ENCODE measurements at regions not wholly inside any gene's neighbourhood (a gene's known extent, or its start where the extent isn't known, plus 50 kb on each side); places are given as distances from the start of the nearest gene placed in this dataset.

- Histone ChIP-seq H3K4me3 (no peak overlapping the region), H3K4me1 (no peaks in the 10 kb centered on the region), H3K36me3 (no peaks in the 10 kb centered on the region), H3K27me3 (no peaks in the 10 kb centered on the region), H3K27ac (no peak overlapping the region), H3K9me3 (no peaks in the 10 kb centered on the region)
- DNase-seq: no peak
- no peak for TF ChIP-seq CTCF (IDR thresholded peaks at IDR 0.05)
- no peak for TF ChIP-seq POLR2A (IDR thresholded peaks at IDR 0.05)
- intact Hi-C loops (cut with DNase I; ENCODE audit: low total_unique reads): no loop called here
Observed at GRCh38 chr4:13088726-13089658, 395.1 kb downstream of the RAB28 start.

- Histone ChIP-seq H3K27me3 (no peaks in the 10 kb centered on the region), H3K9me3 (no peaks in the 10 kb centered on the region), H3K4me3 (no peak overlapping the region), H3K4me1 (no peaks in the 10 kb centered on the region), H3K36me3 (no peaks in the 10 kb centered on the region), H3K27ac (no peak overlapping the region)
- no peak for DNase-seq
- no peak for TF ChIP-seq CTCF (IDR thresholded peaks at IDR 0.05)
- no peak for TF ChIP-seq POLR2A (IDR thresholded peaks at IDR 0.05)
- intact Hi-C loops (cut with DNase I; ENCODE audit: low total_unique reads): no loop called here
Observed at GRCh38 chr4:13087041-13087440, 397.1 kb downstream of the RAB28 start.

GRCh38 chr4:13084210-13084609 is 399.9 kb downstream of the RAB28 start:
- H3K27me3 ChIP-seq: no peaks in the 10 kb centered on the region
- intact Hi-C loops (cut with DNase I; ENCODE audit: low total_unique reads): no loop called here

GRCh38 chr4:13081830-13082229 is 402.3 kb downstream of the RAB28 start:
- no peak for DNase-seq
- intact Hi-C loops (cut with DNase I; ENCODE audit: low total_unique reads): no loop called here
- H3K4me1 ChIP-seq: no peaks in the 10 kb centered on the region
- no peaks in the 10 kb centered on the region for H3K27me3 ChIP-seq
- no peak overlapping the region for H3K27ac ChIP-seq
- H3K36me3 ChIP-seq: no peaks in the 10 kb centered on the region
- TF ChIP-seq POLR2A (IDR thresholded peaks at IDR 0.05) (no peak), CTCF (IDR thresholded peaks at IDR 0.05) (no peak)
- no peak overlapping the region for H3K4me3 ChIP-seq
- no peaks in the 10 kb centered on the region for H3K9me3 ChIP-seq

More at GRCh38 chr4:13084210-13084609, 399.9 kb downstream of the RAB28 start:
- Histone ChIP-seq H3K4me3 (no peak overlapping the region), H3K9me3 (no peaks in the 10 kb centered on the region), H3K4me1 (no peaks in the 10 kb centered on the region), H3K27ac (no peak overlapping the region), H3K36me3 (no peaks in the 10 kb centered on the region)
- DNase-seq: no peak
- TF ChIP-seq CTCF (IDR thresholded peaks at IDR 0.05) (no peak), POLR2A (IDR thresholded peaks at IDR 0.05) (no peak)

GRCh38 chr4:13067077-13067476 is 417.1 kb downstream of the RAB28 start:
- no peak for TF ChIP-seq CTCF (IDR thresholded peaks at IDR 0.05)
- intact Hi-C loops (cut with DNase I; ENCODE audit: low total_unique reads): no loop called here
- H3K27ac ChIP-seq: no peak overlapping the region
- DNase-seq: no peak
- no peaks in the 10 kb centered on the region for H3K9me3 ChIP-seq
- H3K36me3 ChIP-seq: no peaks in the 10 kb centered on the region
- no peaks in the 10 kb centered on the region for H3K4me1 ChIP-seq
- no peaks in the 10 kb centered on the region for H3K27me3 ChIP-seq
- H3K4me3 ChIP-seq: no peak overlapping the region
